HepG2 (cell line): ENCODE measurements at regions not wholly inside any gene's neighbourhood (a gene's known extent, or its start where the extent isn't known, plus 50 kb on each side); places are given as distances from the start of the nearest gene placed in this dataset.

Experiments
- ATAC-seq: fragments of 200-7000 bp; cut with Tn5 transposase; 3 replicates; pipeline ENCODE4 v1.9.1; 2020; ENCODE audit warnings: mild to moderate bottlenecking, moderate library complexity
- BruUV-seq: library from RNA; stranded (reverse); fragments of 400-500 nt; replicated peaks from 2 replicates; lab custom pipeline; 2021; lab: Mats Ljungman, UMichigan
- CTCF ChIA-PET: fragments of 300-600 bp; formaldehyde crosslinking; extraction: SDS; loops from one replicate; lab custom pipeline; 2021; ENCODE audit warnings: low total read pairs, inconsistent platforms, low intra/inter-chr PET ratio; lab: Yijun Ruan, JAX
- POLR2A ChIA-PET: fragments of 350-600 bp; sonication (Branson Sonifier 250); formaldehyde crosslinking; loops from one replicate; lab custom pipeline; 2020; ENCODE audit warnings: antibody characterized with exemption, inconsistent platforms; lab: Yijun Ruan, JAX
- DNase-seq: peaks from one replicate; pipeline ENCODE4 v3.0.0-alpha.2; 2015; ENCODE audit warnings: low spot score
- FAIRE-seq: peaks from 3 replicates; lab custom pipeline; 2011; peaks lifted over from hg19 to GRCh38; lab: Jason Lieb, UNC
- H2AFZ ChIP-seq: one replicate; pipeline ENCODE4 v1.6.1; 2011; ENCODE audit warnings: low read length, inconsistent platforms
- H3K27ac ChIP-seq: fragments of 300-600 bp; 3 replicates; pipeline ENCODE4 v1.8.0; 2011; ENCODE audit warnings: mixed run types, mild to moderate bottlenecking, mixed read lengths, low read length, inconsistent platforms; ENCODE audit not compliant: insufficient read depth; ENCODE audit errors: extremely low read length
- H3K27me3 ChIP-seq, 2 experiments: fragments of 200-600 bp in 1 of 2; 2 replicates in 1 of 2; 3 replicates in 1 of 2; pipeline versions ENCODE4 v1.6.0 to v1.8.0; 2011; ENCODE audit warnings: low read length in 2 of 2, mild to moderate bottlenecking in 2 of 2, moderate library complexity in 2 of 2, inconsistent platforms in 1 of 2; ENCODE audit not compliant: insufficient read depth in 2 of 2, control insufficient read depth in 1 of 2
- H3K36me3 ChIP-seq, 2 experiments: fragments of 200-600 bp in 1 of 2; replicated peaks in 1 of 2; 2 replicates in 1 of 2; 3 replicates in 1 of 2; pipeline versions ENCODE4 v1.5.1 to v1.8.0; 2011; ENCODE audit warnings: low read length in 2 of 2, inconsistent platforms in 1 of 2; ENCODE audit not compliant: insufficient read depth in 2 of 2, control insufficient read depth in 1 of 2
- H3K4me1 ChIP-seq: 2 replicates; pipeline ENCODE4 v1.5.1; 2012; ENCODE audit warnings: low read length, inconsistent platforms; ENCODE audit not compliant: insufficient read depth
- H3K4me2 ChIP-seq: 2 replicates; pipeline ENCODE4 v1.6.0; 2011; ENCODE audit warnings: low read depth, low read length, inconsistent platforms
- H3K4me3 ChIP-seq, 3 experiments: fragments of 200-600 bp in 1 of 3; sonication (generic), shearing (Covaris generic) in 1 of 3; replicated peaks in 1 of 3; 2 replicates each; pipeline ENCODE4 v1.5.1; 2011 to 2016; ENCODE audit warnings: low read length in 3 of 3, inconsistent platforms in 2 of 3, low read depth in 2 of 3, mild to moderate bottlenecking in 2 of 3, control low read depth in 1 of 3, mixed read lengths in 1 of 3; ENCODE audit not compliant: insufficient read depth in 1 of 3
- H3K79me2 ChIP-seq: one replicate; pipeline ENCODE4 v1.6.1; 2011; ENCODE audit warnings: low read length, inconsistent platforms; ENCODE audit not compliant: insufficient read depth
- H3K9ac ChIP-seq: 2 replicates; pipeline ENCODE4 v1.6.0; 2011; ENCODE audit warnings: mild to moderate bottlenecking, low read depth, low read length, inconsistent platforms; ENCODE audit not compliant: insufficient read depth
- H3K9me3 ChIP-seq: 2 replicates; pipeline ENCODE4 v1.5.1; 2012; ENCODE audit warnings: mild to moderate bottlenecking, low read length
- H4K20me1 ChIP-seq: 2 replicates; pipeline ENCODE4 v1.6.0; 2011; ENCODE audit warnings: inconsistent platforms, mild to moderate bottlenecking, low read length, moderate library complexity; ENCODE audit not compliant: insufficient read depth
- AFF4 ChIP-seq: sonication (generic); formaldehyde crosslinking; IDR thresholded peaks from 2 replicates; pipeline ENCODE4 v1.4.0; 2020; ENCODE audit warnings: missing genetic modification reagents
- CENPX ChIP-seq: sonication (generic); formaldehyde crosslinking; IDR thresholded peaks from 2 replicates; pipeline ENCODE4 v1.9.0; 2021; ENCODE audit warnings: mild to moderate bottlenecking, missing genetic modification reagents, moderate library complexity
- GATAD2A ChIP-seq: IDR thresholded peaks from 2 replicates; pipeline ENCODE4 v1.6.1; 2016
- HDAC2 ChIP-seq: sonication (generic); formaldehyde crosslinking; IDR thresholded peaks from 2 replicates; pipeline ENCODE4 v1.4.0; 2020; ENCODE audit warnings: missing genetic modification reagents
- MAF1 ChIP-seq: sonication (generic); formaldehyde crosslinking; IDR thresholded peaks from 2 replicates; pipeline ENCODE4 v1.5.0; 2020; ENCODE audit warnings: missing genetic modification reagents, borderline replicate concordance
- SPEN ChIP-seq: sonication (generic); formaldehyde crosslinking; IDR thresholded peaks from 2 replicates; pipeline ENCODE4 v1.5.1; 2020; ENCODE audit warnings: low read depth, mild to moderate bottlenecking, missing genetic modification reagents
- XBP1 ChIP-seq: sonication (generic); formaldehyde crosslinking; IDR thresholded peaks from 2 replicates; pipeline ENCODE4 v1.5.0; 2020; ENCODE audit warnings: missing genetic modification reagents
- ZNF232 ChIP-seq: sonication (generic); formaldehyde crosslinking; IDR thresholded peaks from 2 replicates; pipeline ENCODE4 v1.4.0; 2020; ENCODE audit warnings: missing genetic modification reagents, borderline replicate concordance
- ZNF333 ChIP-seq: sonication (generic); formaldehyde crosslinking; IDR thresholded peaks from 2 replicates; pipeline ENCODE4 v1.4.0; 2020; ENCODE audit warnings: mild to moderate bottlenecking, missing genetic modification reagents, borderline replicate concordance
- ZNF564 ChIP-seq: sonication (generic); formaldehyde crosslinking; IDR thresholded peaks from 2 replicates; pipeline ENCODE4 v1.8.1; 2023; ENCODE audit warnings: mild to moderate bottlenecking, missing genetic modification reagents
- ZNF713 ChIP-seq: sonication (generic); formaldehyde crosslinking; IDR thresholded peaks from 2 replicates; pipeline ENCODE4 v1.4.0; 2020; ENCODE audit warnings: mild to moderate bottlenecking, missing genetic modification reagents
- WGBS: methylation state at CpG from one replicate; pipeline ENCODE4 v1.1.6; 2017; ENCODE audit warnings: low lambda C conversion rate; 5-methylcytosine and 5-hydroxymethylcytosine counted together
- in situ Hi-C: cut with HindIII; loops from 2 replicates; pipeline ENCODE4 v1.10.0; 2017; ENCODE audit warnings: low pct_unique_long_range_greater_than_20kb; ENCODE audit not compliant: extremely low pct_ligation_motif_present
- intact Hi-C: fragments of 100-400 bp; cut with micrococcal nuclease; formaldehyde crosslinking; loops from one replicate; pipeline ENCODE4 v1.10.0; 2022; ENCODE audit not compliant: unreplicated experiment
- TF ChIP-seq, protein P1 (sequence below): sonication (generic); formaldehyde crosslinking; IDR thresholded peaks from 2 replicates; pipeline ENCODE4 v1.4.0; 2020; ENCODE audit warnings: missing genetic modification reagents, borderline replicate concordance

DNA sequence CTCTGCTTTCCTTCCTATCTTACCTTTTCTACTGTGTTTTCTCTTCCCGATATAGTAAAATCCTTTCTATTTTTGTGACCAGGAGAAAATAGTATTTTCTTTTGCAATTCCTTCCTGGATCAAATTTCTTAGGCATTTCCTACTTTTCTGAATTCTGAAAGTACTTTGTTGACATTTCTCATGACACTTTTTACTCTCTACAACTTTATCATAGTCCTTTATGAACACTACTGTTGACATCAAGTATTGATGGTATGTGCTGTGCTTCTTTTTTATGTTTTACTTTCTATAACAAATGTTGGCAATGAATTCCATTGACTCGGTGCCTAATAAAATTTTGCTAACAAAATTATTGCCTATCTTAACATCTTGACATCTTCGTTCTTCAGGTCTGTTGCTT, 217.7 kb upstream of the TCF4 start:
- no peaks in the 10 kb centered on the region for H4K20me1 ChIP-seq
- no peaks in the 10 kb centered on the region for H3K79me2 ChIP-seq
- H3K4me2 ChIP-seq, result no peak overlapping the region
- CTCF ChIA-PET, result no interaction called here
- no peak overlapping the region for H2AFZ ChIP-seq
- BruUV-seq, result no TSS peak
- 13% methylated on average over 3 of the region's 3 CpGs for WGBS
- no peak for TF ChIP-seq CENPX (CRISPR knock-in tag)
- no peak for TF ChIP-seq ZNF713 (CRISPR knock-in tag)
- TF ChIP-seq MAF1 (CRISPR knock-in tag), result no peak
- no peak for TF ChIP-seq GATAD2A (CRISPR knock-in tag)
- TF ChIP-seq ZNF564 (CRISPR knock-in tag), result no peak
- no peak for TF ChIP-seq HDAC2
- TF ChIP-seq, protein P1, sequence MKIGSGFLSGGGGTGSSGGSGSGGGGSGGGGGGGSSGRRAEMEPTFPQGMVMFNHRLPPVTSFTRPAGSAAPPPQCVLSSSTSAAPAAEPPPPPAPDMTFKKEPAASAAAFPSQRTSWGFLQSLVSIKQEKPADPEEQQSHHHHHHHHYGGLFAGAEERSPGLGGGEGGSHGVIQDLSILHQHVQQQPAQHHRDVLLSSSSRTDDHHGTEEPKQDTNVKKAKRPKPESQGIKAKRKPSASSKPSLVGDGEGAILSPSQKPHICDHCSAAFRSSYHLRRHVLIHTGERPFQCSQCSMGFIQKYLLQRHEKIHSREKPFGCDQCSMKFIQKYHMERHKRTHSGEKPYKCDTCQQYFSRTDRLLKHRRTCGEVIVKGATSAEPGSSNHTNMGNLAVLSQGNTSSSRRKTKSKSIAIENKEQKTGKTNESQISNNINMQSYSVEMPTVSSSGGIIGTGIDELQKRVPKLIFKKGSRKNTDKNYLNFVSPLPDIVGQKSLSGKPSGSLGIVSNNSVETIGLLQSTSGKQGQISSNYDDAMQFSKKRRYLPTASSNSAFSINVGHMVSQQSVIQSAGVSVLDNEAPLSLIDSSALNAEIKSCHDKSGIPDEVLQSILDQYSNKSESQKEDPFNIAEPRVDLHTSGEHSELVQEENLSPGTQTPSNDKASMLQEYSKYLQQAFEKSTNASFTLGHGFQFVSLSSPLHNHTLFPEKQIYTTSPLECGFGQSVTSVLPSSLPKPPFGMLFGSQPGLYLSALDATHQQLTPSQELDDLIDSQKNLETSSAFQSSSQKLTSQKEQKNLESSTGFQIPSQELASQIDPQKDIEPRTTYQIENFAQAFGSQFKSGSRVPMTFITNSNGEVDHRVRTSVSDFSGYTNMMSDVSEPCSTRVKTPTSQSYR (CRISPR knock-in tag), result no peak
- TF ChIP-seq SPEN, result no peak
- TF ChIP-seq ZNF333 (CRISPR knock-in tag), result no peak
- no peak for TF ChIP-seq XBP1 (CRISPR knock-in tag)
- TF ChIP-seq ZNF232, result no peak
- no peak for TF ChIP-seq AFF4
- H3K27me3 ChIP-seq, result no peaks in the 10 kb centered on the region
- DNase-seq (no peak), ATAC-seq (no peak), FAIRE-seq (no peak)
- intact Hi-C loops, result no loop called here
- H3K9ac ChIP-seq, result no peak overlapping the region
- POLR2A ChIA-PET, result no interaction called here
- H3K4me1 ChIP-seq, result no peaks in the 10 kb centered on the region
- H3K36me3 ChIP-seq, result no peaks in the 10 kb centered on the region
- in situ Hi-C loops, result no loop called here
- no peak overlapping the region for H3K27ac ChIP-seq
- H3K9me3 ChIP-seq, result peaks cover 37% of the 10 kb centered on the region
- H3K4me3 ChIP-seq, result no peak overlapping the region
